B cell (primary cell): ENCODE measurements at regions not wholly inside any gene's neighbourhood (a gene's known extent, or its start where the extent isn't known, plus 50 kb on each side); places are given as distances from the start of the nearest gene placed in this dataset.

Experiments used
- ATAC-seq: fragments of 200-7000 bp; cut with Tn5 transposase; one replicate; pipeline ENCODE4 v1.10.0; 2021; ENCODE audit warnings: low read depth, mild to moderate bottlenecking, moderate number of reproducible peaks, moderate library complexity
- CTCF ChIA-PET: fragments of 350-600 bp; sonication (Branson Sonifier 250); formaldehyde crosslinking; loops from one replicate; lab custom pipeline; 2021; ENCODE audit warnings: antibody characterized with exemption, inconsistent platforms; lab: Charles Lee
- POLR2A ChIA-PET: fragments of 350-600 bp; sonication (Branson Sonifier 250); formaldehyde crosslinking; loops from one replicate; lab custom pipeline; 2021; ENCODE audit warnings: antibody characterized with exemption; lab: Charles Lee
- DNase-seq: peaks from one replicate; pipeline ENCODE4 v3.0.0; 2013
- H2AFZ ChIP-seq: 2 replicates; pipeline ENCODE4 v1.6.1; 2012; ENCODE audit warnings: mild to moderate bottlenecking, low read depth, low read length; ENCODE audit not compliant: insufficient read depth, poor library complexity, severe bottlenecking
- H3K27ac ChIP-seq, 2 donors: 1 replicate in 1 of 2; 2 replicates in 1 of 2; pipeline ENCODE4 v1.5.1; 2012 to 2013; ENCODE audit warnings: low read length in 2 of 2, mild to moderate bottlenecking in 2 of 2, moderate library complexity in 1 of 2
- H3K27me3 ChIP-seq, 4 experiments: fragments of 200-600 bp in 1 of 4; sonication (generic) in 1 of 4; replicated peaks in 1 of 4; 1 replicate in 2 of 4; 2 replicates in 2 of 4; pipeline versions ENCODE4 v1.6.1 to v1.7.0; 2013 to 2016; ENCODE audit warnings: low read length in 3 of 4, mild to moderate bottlenecking in 2 of 4, mixed read lengths in 1 of 4, moderate library complexity in 1 of 4; ENCODE audit not compliant: insufficient read depth in 4 of 4, control insufficient read depth in 3 of 4; ENCODE audit errors: control extremely low read depth in 1 of 4
- H3K36me3 ChIP-seq, 2 experiments: replicated peaks in 1 of 2; 1 replicate in 1 of 2; 2 replicates in 1 of 2; pipeline versions ENCODE4 v1.6.1 to v1.7.1; 2013; ENCODE audit warnings: low read length in 1 of 2; ENCODE audit not compliant: insufficient read depth in 2 of 2, control insufficient read depth in 1 of 2; ENCODE audit errors: control extremely low read depth in 1 of 2, extremely low read depth in 1 of 2
- H3K4me1 ChIP-seq, 2 donors: fragments of 200-600 bp in 1 of 2; sonication (generic) in 1 of 2; 1 replicate in 1 of 2; 2 replicates in 1 of 2; pipeline versions ENCODE4 v1.5.1 to v1.6.1; 2013 to 2017; ENCODE audit warnings: low read length in 2 of 2; ENCODE audit not compliant: control insufficient read depth in 2 of 2, insufficient read depth in 2 of 2
- H3K4me2 ChIP-seq: replicated peaks from 2 replicates; pipeline ENCODE3; 2012; ENCODE audit warnings: mild to moderate bottlenecking, low read depth, low read length; ENCODE audit not compliant: poor library complexity, severe bottlenecking
- H3K4me3 ChIP-seq, 5 experiments: fragments of 200-600 bp in 1 of 5; sonication (generic) in 1 of 5; 1 replicate in 3 of 5; 2 replicates in 2 of 5; pipeline versions ENCODE4 v1.5.1 to v1.7.0; 2011 to 2016; ENCODE audit warnings: low read length in 4 of 5, mild to moderate bottlenecking in 4 of 5, low read depth in 2 of 5, control low read depth in 1 of 5, moderate library complexity in 1 of 5; ENCODE audit not compliant: insufficient read depth in 1 of 5; ENCODE audit errors: control extremely low read depth in 1 of 5, extremely low read depth in 1 of 5
- H3K79me2 ChIP-seq: fragments of 200-600 bp; sonication (generic); one replicate; pipeline ENCODE4 v1.6.0; 2016; ENCODE audit warnings: low read length; ENCODE audit not compliant: control insufficient read depth, insufficient read depth
- H3K9ac ChIP-seq: fragments of 200-600 bp; sonication (generic); 2 replicates; pipeline ENCODE4 v1.6.1; 2017; ENCODE audit warnings: mild to moderate bottlenecking, low read length, moderate library complexity
- H3K9me3 ChIP-seq, 3 donors: one replicate each; pipeline versions ENCODE4 v1.6.1 to v1.7.1; 2013; ENCODE audit warnings: low read length in 2 of 3; ENCODE audit not compliant: control insufficient read depth in 2 of 3, insufficient read depth in 1 of 3; ENCODE audit errors: control extremely low read depth in 1 of 3
- H4K20me1 ChIP-seq: 2 replicates; pipeline ENCODE4 v1.6.0; 2012; ENCODE audit warnings: mild to moderate bottlenecking, low read length; ENCODE audit not compliant: insufficient read depth, control insufficient read depth, poor library complexity, severe bottlenecking
- H3K27ac Mint-ChIP-seq: one replicate; pipeline ENCODE4 v1.8.0; 2021; ENCODE audit warnings: mixed read lengths
- H3K27me3 Mint-ChIP-seq: one replicate; pipeline ENCODE4 v1.8.0; 2021; ENCODE audit warnings: mixed read lengths
- H3K4me1 Mint-ChIP-seq: one replicate; pipeline ENCODE4 v1.8.0; 2021; ENCODE audit warnings: mixed read lengths
- H3K4me3 Mint-ChIP-seq: one replicate; pipeline ENCODE4 v1.8.0; 2021; ENCODE audit warnings: mixed read lengths
- H3K9me3 Mint-ChIP-seq: one replicate; pipeline ENCODE4 v1.8.0; 2022; ENCODE audit warnings: mixed read lengths; ENCODE audit not compliant: insufficient read depth
- EZH2 ChIP-seq: IDR thresholded peaks from 2 replicates; pipeline ENCODE4 v1.6.1; 2012; ENCODE audit warnings: borderline replicate concordance, low read depth, mild to moderate bottlenecking, moderate library complexity, low read length; ENCODE audit not compliant: insufficient read depth, poor library complexity, severe bottlenecking
- WGBS: methylation state at CpG from one replicate; pipeline ENCODE4 v1.1.5; 2013; ENCODE audit warnings: missing lambda C conversion rate; ENCODE audit not compliant: insufficient coverage; 5-methylcytosine and 5-hydroxymethylcytosine counted together
- intact Hi-C: fragments of 100-400 bp; cut with micrococcal nuclease; formaldehyde crosslinking; loops from one replicate; pipeline ENCODE4 v1.10.0; 2022
- TF ChIP-seq, protein P1 (sequence below): fragments of 200-600 bp; IDR thresholded peaks from one replicate; pipeline ENCODE4 v1.8.0; 2022; ENCODE audit warnings: antibody characterized with exemption, mild to moderate bottlenecking

GRCh38 chr9:87187656-87188055 is 240.3 kb upstream of the GAS1 start:
- no peaks in the 10 kb centered on the region for H3K79me2 ChIP-seq
- Mint-ChIP-seq H3K9me3 (peaks cover 2% of the 10 kb centered on the region), H3K27me3 (no peaks in the 10 kb centered on the region), H3K4me3 (no peak overlapping the region), H3K4me1 (no peaks in the 10 kb centered on the region), H3K27ac (no peak overlapping the region)
- no CpG with 5 or more reads among the region's 4 CpGs for WGBS
- DNase-seq (no peak), ATAC-seq (no peak)
- ChIA-PET CTCF (no interaction called here), POLR2A (no interaction called here)
- no peaks in the 10 kb centered on the region for H3K9me3 ChIP-seq
- no peak overlapping the region for H3K9ac ChIP-seq
- H3K4me3 ChIP-seq = no peak overlapping the region
- no peak overlapping the region for H3K27ac ChIP-seq
- intact Hi-C loops = no loop called here
- H3K27me3 ChIP-seq = peaks cover 0 to 4% (median 0%) of the 10 kb centered on the region in 4 experiments
- no peak overlapping the region for H2AFZ ChIP-seq
- no peak overlapping the region for H3K4me2 ChIP-seq
- H4K20me1 ChIP-seq = no peaks in the 10 kb centered on the region
- no peaks in the 10 kb centered on the region for H3K36me3 ChIP-seq
- no peaks in the 10 kb centered on the region for H3K4me1 ChIP-seq
- TF ChIP-seq, protein P1, sequence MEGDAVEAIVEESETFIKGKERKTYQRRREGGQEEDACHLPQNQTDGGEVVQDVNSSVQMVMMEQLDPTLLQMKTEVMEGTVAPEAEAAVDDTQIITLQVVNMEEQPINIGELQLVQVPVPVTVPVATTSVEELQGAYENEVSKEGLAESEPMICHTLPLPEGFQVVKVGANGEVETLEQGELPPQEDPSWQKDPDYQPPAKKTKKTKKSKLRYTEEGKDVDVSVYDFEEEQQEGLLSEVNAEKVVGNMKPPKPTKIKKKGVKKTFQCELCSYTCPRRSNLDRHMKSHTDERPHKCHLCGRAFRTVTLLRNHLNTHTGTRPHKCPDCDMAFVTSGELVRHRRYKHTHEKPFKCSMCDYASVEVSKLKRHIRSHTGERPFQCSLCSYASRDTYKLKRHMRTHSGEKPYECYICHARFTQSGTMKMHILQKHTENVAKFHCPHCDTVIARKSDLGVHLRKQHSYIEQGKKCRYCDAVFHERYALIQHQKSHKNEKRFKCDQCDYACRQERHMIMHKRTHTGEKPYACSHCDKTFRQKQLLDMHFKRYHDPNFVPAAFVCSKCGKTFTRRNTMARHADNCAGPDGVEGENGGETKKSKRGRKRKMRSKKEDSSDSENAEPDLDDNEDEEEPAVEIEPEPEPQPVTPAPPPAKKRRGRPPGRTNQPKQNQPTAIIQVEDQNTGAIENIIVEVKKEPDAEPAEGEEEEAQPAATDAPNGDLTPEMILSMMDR = no peak
- no peak for TF ChIP-seq EZH2

GRCh38 chr9:87189006-87189405 is 241.7 kb upstream of the GAS1 start:
- Histone ChIP-seq H3K4me3 (no peak overlapping the region), H3K4me1 (no peaks in the 10 kb centered on the region), H3K4me2 (no peak overlapping the region), H3K9ac (no peak overlapping the region), H3K27ac (no peak overlapping the region), H3K9me3 (no peaks in the 10 kb centered on the region), H3K79me2 (no peaks in the 10 kb centered on the region), H2AFZ (no peak overlapping the region), H3K27me3 (peaks cover 0 to 4% (median 0%) of the 10 kb centered on the region in 4 experiments), H4K20me1 (no peaks in the 10 kb centered on the region), H3K36me3 (no peaks in the 10 kb centered on the region)
- Mint-ChIP-seq H3K4me3 (no peak overlapping the region), H3K4me1 (no peaks in the 10 kb centered on the region), H3K9me3 (no peaks in the 10 kb centered on the region), H3K27ac (no peak overlapping the region), H3K27me3 (no peaks in the 10 kb centered on the region)
- whole genome bisulfite sequencing = 78% methylated on average over 1 of the region's 4 CpGs
- DNase-seq (no peak), ATAC-seq (no peak)
- intact Hi-C loops = no loop called here
- TF ChIP-seq EZH2 = no peak
- TF ChIP-seq, protein P1 = no peak
- POLR2A ChIA-PET = no interaction called here
- CTCF ChIA-PET = no interaction called here
